ENCODE measurements at regions not wholly inside any gene's neighbourhood (a gene's known extent, or its start where the extent isn't known, plus 50 kb on each side); places are given as distances from the start of the nearest gene placed in this dataset.

DNA sequence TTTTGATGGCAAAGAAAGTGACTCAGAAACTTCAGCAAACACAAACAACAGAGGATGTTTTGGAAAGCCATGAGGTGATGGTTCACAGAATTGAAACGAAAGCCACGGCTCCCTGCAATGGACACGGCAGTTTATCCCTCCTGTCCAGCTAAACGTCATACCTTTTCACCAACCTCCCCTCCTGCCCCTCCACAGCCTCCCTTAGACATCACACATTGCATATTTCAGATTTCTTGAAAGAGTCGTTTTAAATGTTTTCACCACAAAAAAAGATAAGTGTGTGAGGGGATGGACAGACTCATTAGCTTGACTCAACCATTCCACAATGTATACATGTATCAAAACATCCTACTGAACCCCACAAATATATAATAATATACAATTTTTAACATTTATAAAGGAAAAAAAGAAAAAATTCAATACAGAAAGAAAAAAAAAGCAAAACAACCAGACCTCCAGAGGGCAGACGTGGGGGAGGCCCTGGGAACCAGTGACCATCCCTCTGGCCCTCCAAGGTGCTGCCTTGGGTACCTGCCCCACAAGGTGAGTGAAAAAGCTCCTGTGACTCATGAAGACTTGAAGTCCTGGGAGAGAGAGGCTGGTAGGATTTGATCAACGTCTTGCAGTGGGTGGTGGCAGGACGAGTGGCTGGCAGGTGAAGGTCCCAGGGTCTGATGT is 117.2 kb upstream of the THBS2 start:
- TF ChIP-seq, protein P1, sequence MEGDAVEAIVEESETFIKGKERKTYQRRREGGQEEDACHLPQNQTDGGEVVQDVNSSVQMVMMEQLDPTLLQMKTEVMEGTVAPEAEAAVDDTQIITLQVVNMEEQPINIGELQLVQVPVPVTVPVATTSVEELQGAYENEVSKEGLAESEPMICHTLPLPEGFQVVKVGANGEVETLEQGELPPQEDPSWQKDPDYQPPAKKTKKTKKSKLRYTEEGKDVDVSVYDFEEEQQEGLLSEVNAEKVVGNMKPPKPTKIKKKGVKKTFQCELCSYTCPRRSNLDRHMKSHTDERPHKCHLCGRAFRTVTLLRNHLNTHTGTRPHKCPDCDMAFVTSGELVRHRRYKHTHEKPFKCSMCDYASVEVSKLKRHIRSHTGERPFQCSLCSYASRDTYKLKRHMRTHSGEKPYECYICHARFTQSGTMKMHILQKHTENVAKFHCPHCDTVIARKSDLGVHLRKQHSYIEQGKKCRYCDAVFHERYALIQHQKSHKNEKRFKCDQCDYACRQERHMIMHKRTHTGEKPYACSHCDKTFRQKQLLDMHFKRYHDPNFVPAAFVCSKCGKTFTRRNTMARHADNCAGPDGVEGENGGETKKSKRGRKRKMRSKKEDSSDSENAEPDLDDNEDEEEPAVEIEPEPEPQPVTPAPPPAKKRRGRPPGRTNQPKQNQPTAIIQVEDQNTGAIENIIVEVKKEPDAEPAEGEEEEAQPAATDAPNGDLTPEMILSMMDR (IDR thresholded peaks at IDR 0.05; ENCODE audit: low read depth, low read length), result no peak
- TF ChIP-seq EZH2phosphoT487 (IDR thresholded peaks at IDR 0.05; ENCODE audit: low read depth), result no peak

Measured in OCI-LY3 (cell line).